ENCODE measurements at regions not wholly inside any gene's neighbourhood (a gene's known extent, or its start where the extent isn't known, plus 50 kb on each side); places are given as distances from the start of the nearest gene placed in this dataset.

DNA sequence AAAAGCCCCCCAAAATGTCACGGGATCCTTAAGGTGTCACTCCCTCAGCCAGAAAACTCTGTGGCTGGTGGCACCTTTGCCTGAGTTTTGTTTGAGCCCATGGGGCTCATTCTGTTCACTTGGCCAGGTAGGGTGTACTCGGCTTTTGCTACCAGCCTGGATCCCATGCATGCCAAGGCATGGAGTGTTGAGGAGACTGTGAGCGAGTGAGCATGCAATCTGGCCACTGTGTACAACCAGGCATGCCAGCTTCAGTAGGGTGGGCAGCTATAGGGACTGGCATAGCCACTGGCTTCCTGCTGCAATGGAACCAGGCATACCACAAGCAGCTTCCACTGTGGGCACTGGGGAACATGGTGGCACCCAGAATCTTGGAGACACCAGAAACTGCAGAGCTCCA, 436.0 kb upstream of the GRM3 start:
- WGBS, 2 donors: 81 to 84% methylated on average over 3 of the region's 3 CpGs
- no peaks in the 10 kb centered on the region for H3K36me3 ChIP-seq
- TF ChIP-seq, protein P1, sequence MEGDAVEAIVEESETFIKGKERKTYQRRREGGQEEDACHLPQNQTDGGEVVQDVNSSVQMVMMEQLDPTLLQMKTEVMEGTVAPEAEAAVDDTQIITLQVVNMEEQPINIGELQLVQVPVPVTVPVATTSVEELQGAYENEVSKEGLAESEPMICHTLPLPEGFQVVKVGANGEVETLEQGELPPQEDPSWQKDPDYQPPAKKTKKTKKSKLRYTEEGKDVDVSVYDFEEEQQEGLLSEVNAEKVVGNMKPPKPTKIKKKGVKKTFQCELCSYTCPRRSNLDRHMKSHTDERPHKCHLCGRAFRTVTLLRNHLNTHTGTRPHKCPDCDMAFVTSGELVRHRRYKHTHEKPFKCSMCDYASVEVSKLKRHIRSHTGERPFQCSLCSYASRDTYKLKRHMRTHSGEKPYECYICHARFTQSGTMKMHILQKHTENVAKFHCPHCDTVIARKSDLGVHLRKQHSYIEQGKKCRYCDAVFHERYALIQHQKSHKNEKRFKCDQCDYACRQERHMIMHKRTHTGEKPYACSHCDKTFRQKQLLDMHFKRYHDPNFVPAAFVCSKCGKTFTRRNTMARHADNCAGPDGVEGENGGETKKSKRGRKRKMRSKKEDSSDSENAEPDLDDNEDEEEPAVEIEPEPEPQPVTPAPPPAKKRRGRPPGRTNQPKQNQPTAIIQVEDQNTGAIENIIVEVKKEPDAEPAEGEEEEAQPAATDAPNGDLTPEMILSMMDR (IDR thresholded peaks at IDR 0.05): no peak
- no peak overlapping the region for H3K4me3 ChIP-seq
- H3K4me1 ChIP-seq: no peaks in the 10 kb centered on the region
- no peak for DNase-seq
- intact Hi-C loops (cut with DNase I): no loop called here
- H3K27me3 ChIP-seq: no peaks in the 10 kb centered on the region
- H3K27ac ChIP-seq: no peak overlapping the region
- peaks cover 0 to 11% (median 0%) of the 10 kb centered on the region in 11 donors for H3K9me3 ChIP-seq
- no peak for ATAC-seq

DNA sequence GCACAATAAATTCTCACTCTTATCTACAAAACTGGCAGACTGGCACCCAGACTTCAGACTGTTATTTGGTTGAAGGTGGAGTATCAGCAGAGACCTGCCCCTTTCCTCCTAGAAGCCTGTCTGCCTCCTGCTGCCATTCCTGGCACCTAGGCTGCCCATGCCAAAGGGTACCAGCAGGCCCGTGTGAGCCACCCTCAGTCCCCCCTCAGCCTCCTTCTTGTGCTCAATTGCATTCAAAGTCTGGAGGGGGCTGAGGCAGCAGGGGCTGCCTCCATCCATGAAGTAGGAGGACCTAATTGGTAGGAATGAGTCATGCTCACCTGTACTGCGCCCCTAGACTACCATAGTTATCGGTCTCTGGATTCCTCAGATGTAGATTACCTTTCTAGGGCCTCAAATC, 440.9 kb upstream of the GRM3 start:
- Histone ChIP-seq H3K4me1 (no peaks in the 10 kb centered on the region), H3K36me3 (no peaks in the 10 kb centered on the region), H3K4me3 (no peak overlapping the region), H3K27ac (no peak overlapping the region), H3K9me3 (peaks cover 0 to 32% (median 8%) of the 10 kb centered on the region in 11 donors), H3K27me3 (no peaks in the 10 kb centered on the region)
- TF ChIP-seq, protein P1 (IDR thresholded peaks at IDR 0.05): no peak
- DNase-seq (no peak), ATAC-seq (no peak)
- 45 to 66% methylated on average over 3 of the region's 3 CpGs for WGBS, 2 donors
- intact Hi-C loops (cut with DNase I): no loop called here

DNA sequence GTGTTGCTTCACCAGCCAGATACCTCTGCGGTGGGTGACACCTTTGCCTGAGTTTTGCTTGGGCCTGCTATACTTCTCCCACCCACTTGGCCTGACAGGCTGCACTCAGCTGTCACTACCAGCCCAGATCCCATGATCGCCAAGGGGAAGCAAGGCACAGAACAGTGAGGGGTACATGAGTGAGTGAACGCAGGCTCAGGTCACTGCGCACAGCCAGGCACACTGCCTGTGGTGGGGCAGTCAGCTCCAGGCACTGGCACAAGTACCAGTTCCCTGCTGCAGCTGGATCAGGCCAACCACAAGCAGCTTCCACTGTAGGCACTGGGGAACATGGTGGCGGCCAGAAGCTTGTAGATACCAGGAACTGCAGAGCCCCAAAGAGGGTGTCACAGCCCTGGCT, 441.9 kb upstream of the GRM3 start:
- H3K27ac ChIP-seq: no peak overlapping the region
- DNase-seq (no peak), ATAC-seq (peak in 1 of 8 donors; percentile 11)
- H3K27me3 ChIP-seq: no peaks in the 10 kb centered on the region
- 84 to 90% methylated on average over 5 of the region's 5 CpGs for WGBS, 2 donors
- intact Hi-C loops (cut with DNase I): no loop called here
- H3K9me3 ChIP-seq: peaks cover 0 to 28% (median 8%) of the 10 kb centered on the region in 11 donors
- TF ChIP-seq, protein P1 (IDR thresholded peaks at IDR 0.05): no peak
- no peaks in the 10 kb centered on the region for H3K36me3 ChIP-seq
- H3K4me3 ChIP-seq: no peak overlapping the region
- no peaks in the 10 kb centered on the region for H3K4me1 ChIP-seq

DNA sequence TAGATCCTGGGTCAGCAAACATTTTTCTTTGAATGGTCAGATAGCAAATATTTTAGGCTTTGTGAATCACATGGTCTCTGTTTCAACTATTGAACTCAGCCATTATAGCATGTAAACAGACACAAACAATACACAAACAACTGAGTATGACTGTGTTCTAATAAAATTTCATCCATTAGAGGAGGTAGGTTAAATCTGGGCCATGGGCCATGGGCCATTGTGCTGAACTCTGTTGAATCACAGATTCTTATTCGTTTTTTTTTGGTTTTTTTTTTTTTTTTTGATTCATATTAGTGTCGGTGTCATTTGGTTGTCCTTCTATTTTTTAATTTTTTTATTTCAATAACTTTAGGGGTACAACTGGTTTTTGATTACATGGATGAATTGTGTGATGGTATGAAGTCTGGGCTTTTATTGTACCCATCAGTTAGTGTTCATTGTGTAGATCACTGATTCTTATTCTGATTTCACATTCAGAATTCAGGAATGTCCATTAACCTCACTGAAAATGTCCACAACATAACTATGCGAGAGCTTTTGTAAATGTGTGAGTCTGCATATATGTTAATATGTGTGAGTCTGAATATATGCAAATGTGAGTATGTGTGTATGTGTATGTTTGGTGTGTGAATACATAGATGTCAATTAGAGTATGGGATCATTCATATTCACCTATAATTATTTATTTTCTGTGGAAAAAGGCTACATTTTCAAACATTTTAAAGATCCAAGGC, 443.7 kb upstream of the GRM3 start:
- Histone ChIP-seq H3K36me3 (no peaks in the 10 kb centered on the region), H3K4me3 (no peak overlapping the region)
- TF ChIP-seq, protein P1 (IDR thresholded peaks at IDR 0.05): no peak

More for the DNA sequence above, 443.7 kb upstream of the GRM3 start:
- H3K9me3 ChIP-seq: peaks cover 0 to 31% (median 8%) of the 10 kb centered on the region in 11 donors
- ATAC-seq (no peak), DNase-seq (no peak)
- no peaks in the 10 kb centered on the region for H3K4me1 ChIP-seq
- no peaks in the 10 kb centered on the region for H3K27me3 ChIP-seq
- 46 to 69% methylated on average over 3 of the region's 3 CpGs for WGBS, 2 donors
- intact Hi-C loops (cut with DNase I): loop anchor here in 1 of 10 donors (1.0 kb wide), 1 partner anchor 14 kb away; no protein-coding TSS in a partner anchor
- H3K27ac ChIP-seq: no peak overlapping the region
